ENCODE measurements at regions not wholly inside any gene's neighbourhood (a gene's known extent, or its start where the extent isn't known, plus 50 kb on each side); places are given as distances from the start of the nearest gene placed in this dataset.

DNA sequence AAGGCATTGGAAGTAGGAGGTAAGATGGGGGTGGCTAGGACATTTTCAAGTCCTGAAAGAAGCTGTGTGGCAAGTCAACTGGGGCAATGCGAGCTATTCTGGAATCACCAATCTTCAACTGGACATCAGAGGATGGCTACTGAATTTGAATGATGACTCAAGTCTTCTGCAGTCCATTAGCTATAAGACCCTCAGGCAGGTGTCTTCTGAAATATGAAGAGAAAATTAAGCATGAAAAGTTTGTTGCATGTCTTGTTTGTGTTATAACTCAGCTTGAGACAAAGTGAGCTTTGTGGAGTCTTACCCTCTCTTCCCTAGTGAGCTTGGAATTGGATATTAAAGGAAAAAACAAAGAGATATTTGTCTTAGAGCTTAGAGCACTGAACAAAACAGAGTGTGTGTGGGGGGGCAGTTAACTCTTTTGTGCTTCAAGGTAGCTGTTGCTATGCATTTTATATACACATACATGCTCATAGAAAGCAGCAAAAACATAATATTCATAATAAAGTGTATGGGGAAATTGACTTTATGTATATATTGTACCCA is 979.1 kb downstream of the MCTP2 start:
- Histone ChIP-seq H3K4me1 (ENCODE audit: insufficient read depth, low read length) (no peaks in the 10 kb centered on the region), H3K4me3 (ENCODE audit: low read length) (no peak overlapping the region), H3K9me3 (ENCODE audit: insufficient read depth, low read depth, low read length) (peaks cover 9% of the 10 kb centered on the region; the same call in 1 of the 2 replicates), H3K27ac (ENCODE audit: low read length) (no peak overlapping the region), H3K9ac (ENCODE audit: low read depth, low read length) (no peak overlapping the region), H3K27me3 (ENCODE audit: insufficient read depth, low read length) (no peaks in the 10 kb centered on the region), H3K36me3 (ENCODE audit: insufficient read depth, low read depth, low read length) (no peaks in the 10 kb centered on the region)

DNA sequence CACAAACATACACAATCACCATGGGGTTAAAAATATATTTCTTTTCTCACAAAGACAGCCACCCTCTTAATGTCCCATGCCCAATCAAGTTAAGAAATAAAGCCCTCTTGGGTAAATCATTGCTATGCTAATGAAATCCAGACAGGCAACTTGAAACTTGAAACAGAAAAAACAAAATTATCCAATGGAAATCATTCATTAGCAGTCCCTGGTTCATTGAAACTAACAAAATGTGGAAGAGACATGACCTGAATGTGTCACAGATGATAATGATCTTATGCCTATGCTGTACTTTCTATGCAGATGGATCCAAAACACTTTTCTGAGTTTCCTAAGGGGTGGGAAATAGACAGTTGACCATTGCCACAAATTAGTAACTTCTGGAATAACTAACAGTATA is 983.7 kb downstream of the MCTP2 start:
- H3K36me3 ChIP-seq (ENCODE audit: insufficient read depth, low read depth, low read length): no peaks in the 10 kb centered on the region
- no peaks in the 10 kb centered on the region for H3K4me1 ChIP-seq (ENCODE audit: insufficient read depth, low read length)
- no peak overlapping the region for H3K9ac ChIP-seq (ENCODE audit: low read depth, low read length)
- peaks cover 4% of the 10 kb centered on the region; the same call in 1 of the 2 replicates for H3K9me3 ChIP-seq (ENCODE audit: insufficient read depth, low read depth, low read length)
- no peak overlapping the region for H3K27ac ChIP-seq (ENCODE audit: low read length)
- H3K27me3 ChIP-seq (ENCODE audit: insufficient read depth, low read length): no peaks in the 10 kb centered on the region
- no peak overlapping the region for H3K4me3 ChIP-seq (ENCODE audit: low read length)

GRCh38 chr15:95226835-95227234 is 995.5 kb downstream of the MCTP2 start:
- H3K9me3 ChIP-seq (ENCODE audit: insufficient read depth, low read depth, low read length): no peaks in the 10 kb centered on the region
- H3K36me3 ChIP-seq (ENCODE audit: insufficient read depth, low read depth, low read length): no peaks in the 10 kb centered on the region
- H3K4me3 ChIP-seq (ENCODE audit: low read length): no peak overlapping the region
- no peak overlapping the region for H3K9ac ChIP-seq (ENCODE audit: low read depth, low read length)
- no peaks in the 10 kb centered on the region for H3K4me1 ChIP-seq (ENCODE audit: insufficient read depth, low read length)
- H3K27me3 ChIP-seq (ENCODE audit: insufficient read depth, low read length): no peaks in the 10 kb centered on the region
- no peak overlapping the region for H3K27ac ChIP-seq (ENCODE audit: low read length)

GRCh38 chr15:95227235-95227634 is 995.9 kb downstream of the MCTP2 start:
- no peaks in the 10 kb centered on the region for H3K9me3 ChIP-seq (ENCODE audit: insufficient read depth, low read depth, low read length)
- no peaks in the 10 kb centered on the region for H3K27me3 ChIP-seq (ENCODE audit: insufficient read depth, low read length)
- no peak overlapping the region for H3K27ac ChIP-seq (ENCODE audit: low read length)
- H3K36me3 ChIP-seq (ENCODE audit: insufficient read depth, low read depth, low read length): no peaks in the 10 kb centered on the region
- H3K4me1 ChIP-seq (ENCODE audit: insufficient read depth, low read length): no peaks in the 10 kb centered on the region
- H3K4me3 ChIP-seq (ENCODE audit: low read length): no peak overlapping the region
- H3K9ac ChIP-seq (ENCODE audit: low read depth, low read length): no peak overlapping the region

- no peak overlapping the region for H3K27ac ChIP-seq (ENCODE audit: low read length)
- no peaks in the 10 kb centered on the region for H3K4me1 ChIP-seq (ENCODE audit: insufficient read depth, low read length)
These were observed 997.6 kb downstream of the MCTP2 start for GRCh38 chr15:95228856-95229555.

DNA sequence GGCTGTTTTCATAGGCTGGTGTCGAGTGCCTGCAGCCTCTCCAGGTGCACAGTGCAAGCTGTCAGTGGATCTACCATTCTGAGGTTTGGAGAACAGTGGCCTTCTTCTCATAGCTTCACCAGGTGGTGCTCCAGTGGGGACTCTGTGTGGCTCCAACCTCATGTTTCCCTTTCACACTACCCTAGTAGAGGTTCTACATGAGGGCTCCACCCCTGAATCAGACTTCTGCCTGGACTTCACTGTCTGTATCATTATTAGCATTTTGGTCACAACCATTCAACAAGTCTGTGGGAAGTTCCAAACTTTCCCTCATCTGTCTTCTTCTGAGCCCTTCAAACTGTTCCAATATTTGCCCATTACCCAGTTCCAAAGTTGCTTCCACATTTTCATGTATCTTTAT is 1003.7 kb downstream of the MCTP2 start:
- Histone ChIP-seq H3K9ac (ENCODE audit: low read depth, low read length) (no peak overlapping the region), H3K27ac (ENCODE audit: low read length) (no peak overlapping the region), H3K9me3 (ENCODE audit: insufficient read depth, low read depth, low read length) (peaks cover 11% of the 10 kb centered on the region), H3K4me3 (ENCODE audit: low read length) (no peak overlapping the region), H3K36me3 (ENCODE audit: insufficient read depth, low read depth, low read length) (no peaks in the 10 kb centered on the region), H3K27me3 (ENCODE audit: insufficient read depth, low read length) (no peaks in the 10 kb centered on the region), H3K4me1 (ENCODE audit: insufficient read depth, low read length) (no peaks in the 10 kb centered on the region)

More at GRCh38 chr15:95228856-95229555, 997.6 kb downstream of the MCTP2 start:
- Histone ChIP-seq H3K36me3 (ENCODE audit: insufficient read depth, low read depth, low read length) (no peaks in the 10 kb centered on the region), H3K4me3 (ENCODE audit: low read length) (no peak overlapping the region), H3K9me3 (ENCODE audit: insufficient read depth, low read depth, low read length) (no peaks in the 10 kb centered on the region; the same call in 1 of the 2 replicates), H3K9ac (ENCODE audit: low read depth, low read length) (no peak overlapping the region), H3K27me3 (ENCODE audit: insufficient read depth, low read length) (no peaks in the 10 kb centered on the region)

DNA sequence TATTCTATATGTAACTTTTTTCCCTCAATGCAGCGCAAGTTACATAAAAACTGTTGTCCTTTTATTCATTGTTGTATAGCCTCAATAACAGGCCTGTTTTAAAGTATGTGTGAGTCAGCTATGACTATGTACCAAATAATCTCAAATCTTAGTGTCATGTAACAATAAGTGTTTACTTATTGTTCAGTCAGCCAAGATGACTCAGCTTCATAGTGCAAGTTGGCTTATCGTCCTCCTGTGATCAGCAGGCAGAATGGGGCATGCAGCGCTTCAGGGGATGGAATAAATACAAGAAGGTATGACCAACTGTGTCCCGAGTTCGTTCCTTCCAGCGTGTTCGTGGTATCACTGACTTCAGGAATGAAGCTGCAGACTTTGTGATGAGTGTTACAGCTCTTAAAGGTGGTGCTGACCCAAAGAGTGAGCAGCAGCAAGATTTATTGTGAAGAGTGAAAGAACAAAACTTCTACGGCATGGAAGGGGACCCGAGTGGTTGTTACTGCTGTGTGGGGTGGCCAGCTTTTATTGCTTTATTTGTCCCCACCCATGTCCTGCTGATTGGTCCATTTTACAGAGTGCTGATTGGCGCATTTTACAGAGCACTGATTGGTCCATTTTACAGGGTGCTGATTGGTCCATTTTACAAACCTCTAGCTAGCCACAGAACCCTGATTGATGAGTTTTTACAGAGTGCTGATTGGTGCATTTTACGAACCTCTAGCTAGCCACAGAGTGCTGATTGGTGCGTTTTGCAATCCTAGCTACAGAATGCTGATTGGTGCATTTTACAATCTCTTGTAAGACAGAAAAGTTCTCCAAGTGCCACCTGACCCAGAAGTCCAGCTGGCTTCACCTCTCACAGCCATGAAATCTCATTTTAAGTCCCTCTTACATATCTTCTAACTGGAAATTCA is 1016.0 kb downstream of the MCTP2 start:
- no peaks in the 10 kb centered on the region for H3K4me1 ChIP-seq (ENCODE audit: insufficient read depth, low read length)
- peaks cover 5% of the 10 kb centered on the region; the same call in 1 of the 2 replicates for H3K9me3 ChIP-seq (ENCODE audit: insufficient read depth, low read depth, low read length)
- H3K36me3 ChIP-seq (ENCODE audit: insufficient read depth, low read depth, low read length): no peaks in the 10 kb centered on the region
- H3K27ac ChIP-seq (ENCODE audit: low read length): no peak overlapping the region
- H3K27me3 ChIP-seq (ENCODE audit: insufficient read depth, low read length): no peaks in the 10 kb centered on the region
- H3K9ac ChIP-seq (ENCODE audit: low read depth, low read length): no peak overlapping the region
- no peak overlapping the region for H3K4me3 ChIP-seq (ENCODE audit: low read length)

DNA sequence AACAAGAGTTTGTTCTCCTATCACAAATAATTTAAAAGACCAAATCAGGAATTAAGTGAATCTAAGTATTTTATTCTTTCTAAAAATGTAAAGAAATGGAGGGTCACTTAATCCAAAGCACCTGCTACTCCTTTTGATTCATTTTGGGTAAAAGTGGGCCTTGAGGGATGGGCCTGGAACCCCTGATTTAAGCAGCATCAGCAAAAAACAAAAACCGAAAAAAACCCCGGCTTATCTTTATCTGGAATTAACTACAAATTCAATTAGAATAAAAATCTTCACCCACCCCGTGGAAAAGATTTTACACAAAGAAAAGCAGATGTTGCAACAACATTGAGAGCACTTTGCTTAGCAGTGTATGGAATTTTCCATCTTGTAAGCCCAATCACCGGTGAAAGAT is 1018.2 kb downstream of the MCTP2 start:
- Histone ChIP-seq H3K4me1 (ENCODE audit: insufficient read depth, low read length) (no peaks in the 10 kb centered on the region), H3K4me3 (ENCODE audit: low read length) (no peak overlapping the region), H3K27ac (ENCODE audit: low read length) (no peak overlapping the region), H3K9me3 (ENCODE audit: insufficient read depth, low read depth, low read length) (peaks cover 5% of the 10 kb centered on the region; the same call in 1 of the 2 replicates), H3K27me3 (ENCODE audit: insufficient read depth, low read length) (no peaks in the 10 kb centered on the region), H3K9ac (ENCODE audit: low read depth, low read length) (no peak overlapping the region), H3K36me3 (ENCODE audit: insufficient read depth, low read depth, low read length) (no peaks in the 10 kb centered on the region)

- Histone ChIP-seq H3K27ac (ENCODE audit: low read length) (no peak overlapping the region), H3K9me3 (ENCODE audit: insufficient read depth, low read depth, low read length) (peaks cover 3% of the 10 kb centered on the region; the same call in 1 of the 2 replicates), H3K9ac (ENCODE audit: low read depth, low read length) (no peak overlapping the region), H3K36me3 (ENCODE audit: insufficient read depth, low read depth, low read length) (no peaks in the 10 kb centered on the region), H3K4me1 (ENCODE audit: insufficient read depth, low read length) (no peaks in the 10 kb centered on the region), H3K4me3 (ENCODE audit: low read length) (no peak overlapping the region), H3K27me3 (ENCODE audit: insufficient read depth, low read length) (no peaks in the 10 kb centered on the region)
These were observed 1021.0 kb downstream of the MCTP2 start for GRCh38 chr15:95252404-95252803.

- Histone ChIP-seq H3K4me1 (ENCODE audit: insufficient read depth, low read length) (no peaks in the 10 kb centered on the region), H3K36me3 (ENCODE audit: insufficient read depth, low read depth, low read length) (no peaks in the 10 kb centered on the region), H3K4me3 (ENCODE audit: low read length) (no peak overlapping the region), H3K27me3 (ENCODE audit: insufficient read depth, low read length) (no peaks in the 10 kb centered on the region), H3K9me3 (ENCODE audit: insufficient read depth, low read depth, low read length) (no peaks in the 10 kb centered on the region), H3K9ac (ENCODE audit: low read depth, low read length) (no peak overlapping the region), H3K27ac (ENCODE audit: low read length) (no peak overlapping the region)
These were observed 1022.9 kb downstream of the MCTP2 start for GRCh38 chr15:95254263-95254662.

- Histone ChIP-seq H3K9ac (ENCODE audit: low read depth, low read length) (no peak overlapping the region), H3K9me3 (ENCODE audit: insufficient read depth, low read depth, low read length) (no peaks in the 10 kb centered on the region), H3K36me3 (ENCODE audit: insufficient read depth, low read depth, low read length) (no peaks in the 10 kb centered on the region), H3K4me3 (ENCODE audit: low read length) (no peak overlapping the region), H3K4me1 (ENCODE audit: insufficient read depth, low read length) (0 out of 2 replicates have a peak, but pooled peaks cover 2% of the 10 kb centered on the region), H3K27me3 (ENCODE audit: insufficient read depth, low read length) (no peaks in the 10 kb centered on the region), H3K27ac (ENCODE audit: low read length) (no peak overlapping the region)
These were observed 1028.2 kb downstream of the MCTP2 start for GRCh38 chr15:95259513-95259912.

Data from iPS-20b (cell line).